ENCODE measurements at regions not wholly inside any gene's neighbourhood (a gene's known extent, or its start where the extent isn't known, plus 50 kb on each side); places are given as distances from the start of the nearest gene placed in this dataset.

DNA sequence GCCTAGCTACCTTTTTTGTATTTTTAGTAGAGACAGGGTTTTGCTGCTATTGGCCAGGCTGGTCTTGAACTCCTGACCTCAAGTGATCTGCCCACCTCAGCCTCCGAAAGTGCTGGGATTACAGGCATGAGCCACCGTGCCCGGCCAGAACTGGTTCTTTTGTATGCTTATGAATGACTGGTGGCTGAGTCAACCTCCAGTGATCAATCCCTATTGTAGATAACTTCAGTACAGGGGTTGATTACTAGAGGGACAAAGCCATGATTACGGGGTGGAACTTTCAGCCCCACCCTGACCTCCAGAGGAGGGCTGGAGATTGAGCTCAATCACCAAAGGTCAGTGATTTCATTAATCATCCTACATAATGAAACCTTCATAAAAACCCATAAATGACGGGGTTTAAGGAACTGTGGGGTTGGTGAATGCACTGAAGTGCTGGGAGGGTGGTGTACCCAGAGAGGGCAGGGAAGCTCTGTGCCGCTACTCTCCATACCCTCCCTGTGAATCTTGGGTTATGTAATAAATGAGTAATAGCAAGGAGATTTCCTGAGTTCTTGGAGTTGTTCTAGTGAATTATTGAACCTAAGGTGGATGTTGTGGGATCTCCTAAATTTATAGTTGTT, 281.8 kb upstream of the CXCR4 start:
- no peak for DNase-seq

DNA sequence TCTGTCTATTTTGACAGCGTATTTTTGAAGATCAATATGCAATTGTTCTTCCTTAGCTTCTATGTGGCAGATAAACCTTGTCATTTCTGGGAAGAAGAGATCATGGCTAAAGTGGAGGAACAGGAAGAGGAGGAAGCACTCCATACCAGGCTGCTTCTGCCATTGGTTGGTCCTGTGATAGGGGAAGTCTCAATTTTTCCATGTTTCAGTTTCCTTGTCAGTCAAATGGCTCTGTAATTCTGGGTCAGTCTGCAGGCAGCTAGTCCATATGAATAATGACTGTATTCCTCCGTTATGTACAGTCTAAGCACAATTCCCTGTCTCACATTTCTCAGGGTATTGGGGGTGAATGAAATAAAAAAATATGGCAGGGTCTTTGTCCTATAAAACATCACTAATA, 277.6 kb upstream of the CXCR4 start:
- no peak for DNase-seq

DNA sequence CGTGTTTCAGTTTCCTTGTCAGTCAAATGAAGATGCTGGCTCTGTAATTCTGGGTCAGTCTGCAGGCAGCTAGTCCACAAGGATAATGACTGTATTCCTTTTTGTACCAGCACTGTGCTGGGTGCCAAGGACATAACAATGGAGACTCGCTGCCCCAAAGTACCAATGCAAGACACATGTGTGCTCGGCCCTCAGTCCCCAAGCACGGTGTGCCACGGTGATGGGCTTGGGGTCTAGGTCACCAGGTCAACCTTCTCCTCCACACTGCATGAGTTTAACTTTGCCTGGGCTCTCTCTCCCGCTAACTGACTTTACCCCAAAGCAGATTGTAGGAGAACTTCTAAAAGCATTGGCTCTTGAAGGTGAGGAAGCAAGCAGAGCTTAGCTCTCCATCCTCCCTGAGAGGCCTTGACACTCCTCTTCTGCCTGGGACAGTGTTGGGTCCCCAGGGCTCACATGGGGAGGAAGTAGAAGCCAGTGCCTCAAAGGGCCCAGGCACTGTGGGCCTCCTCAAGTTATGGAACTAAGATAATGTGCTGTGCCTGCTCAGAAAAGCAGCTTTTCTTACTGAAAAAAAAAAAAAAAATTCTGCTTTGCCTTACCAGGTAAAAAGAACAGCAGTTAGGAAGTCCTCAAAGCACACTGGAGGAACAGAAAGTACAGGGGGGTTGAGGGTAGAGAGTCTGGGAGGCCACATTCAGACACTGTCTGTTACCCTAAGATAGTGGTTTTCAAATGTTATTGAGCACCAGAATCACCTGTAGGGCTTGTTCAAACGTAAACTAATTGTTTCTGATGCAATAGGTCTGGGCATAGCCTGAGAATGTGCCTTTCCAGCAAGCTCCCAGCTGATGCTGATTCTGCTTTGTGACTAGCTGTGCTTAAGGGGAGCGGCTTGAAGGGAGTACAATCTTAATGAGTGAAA, 276.4 kb upstream of the CXCR4 start:
- DNase-seq, result no peak

DNA sequence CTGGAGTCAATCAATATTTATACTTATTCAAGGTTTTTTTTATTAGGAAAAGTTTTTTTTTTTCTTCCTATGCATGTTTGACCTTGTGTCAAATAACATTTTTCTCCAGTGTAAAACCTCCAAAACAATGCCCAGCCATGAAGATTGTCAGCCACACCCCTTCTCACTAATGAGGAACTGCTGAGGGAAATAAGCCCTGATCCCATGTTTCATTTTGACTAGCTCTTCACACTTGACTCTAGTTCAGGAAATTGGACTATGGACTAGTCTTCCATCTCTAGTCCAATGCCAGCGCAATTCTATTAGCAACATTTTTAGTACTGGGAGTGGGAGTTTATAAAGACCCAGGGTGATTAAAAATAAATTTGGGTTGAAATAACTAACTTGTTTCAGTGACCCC, 275.6 kb upstream of the CXCR4 start:
- no peak for DNase-seq

DNA sequence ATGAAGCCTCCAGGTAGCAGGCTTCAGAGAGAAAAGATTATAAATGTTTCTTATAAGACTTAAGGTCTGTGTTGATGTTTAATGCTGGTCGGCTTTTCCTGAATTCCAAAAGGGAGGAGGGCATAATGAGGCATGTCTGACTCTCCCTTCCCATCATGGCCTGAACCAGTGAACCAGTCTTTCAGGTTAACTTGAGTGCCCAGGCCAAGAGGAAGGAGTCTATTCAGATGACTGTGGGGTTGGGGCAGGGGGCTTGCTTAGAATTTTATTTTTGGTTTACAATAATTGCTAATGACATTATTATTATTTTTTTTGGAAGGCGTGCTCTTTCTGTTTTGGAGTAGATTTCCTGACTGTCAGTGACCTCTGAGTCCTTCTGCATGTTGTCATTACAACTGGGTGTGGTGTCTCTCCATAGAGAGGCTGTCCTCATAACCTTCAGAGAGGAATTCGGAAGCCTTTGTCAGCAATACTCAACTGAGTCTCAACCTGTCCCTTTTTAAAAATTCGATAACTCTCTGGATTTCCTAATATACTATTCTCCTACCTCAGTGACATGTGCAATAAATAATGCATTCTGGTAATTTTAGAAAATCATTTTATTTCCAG, 275.1 kb upstream of the CXCR4 start:
- DNase-seq, result no peak

DNA sequence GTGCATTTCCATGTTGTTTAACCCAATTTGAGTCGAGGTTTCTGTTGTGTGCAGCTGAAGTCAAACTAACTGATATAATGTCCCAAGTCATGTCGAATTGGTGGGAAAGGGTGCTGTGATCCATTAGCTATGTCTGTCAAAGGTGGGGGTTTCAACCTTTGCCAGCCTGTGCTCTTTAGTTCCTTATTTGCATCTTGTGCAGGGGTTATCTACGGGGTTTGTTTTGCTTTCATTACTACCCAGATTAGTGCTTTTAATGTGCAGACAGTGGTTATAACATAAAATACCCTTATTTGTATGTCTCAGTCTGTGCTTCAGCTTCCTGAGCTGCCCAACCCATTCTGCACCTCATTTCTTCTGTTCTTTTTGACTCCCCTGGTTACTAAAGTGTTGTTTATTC, 271.9 kb upstream of the CXCR4 start:
- no peak for DNase-seq

DNA sequence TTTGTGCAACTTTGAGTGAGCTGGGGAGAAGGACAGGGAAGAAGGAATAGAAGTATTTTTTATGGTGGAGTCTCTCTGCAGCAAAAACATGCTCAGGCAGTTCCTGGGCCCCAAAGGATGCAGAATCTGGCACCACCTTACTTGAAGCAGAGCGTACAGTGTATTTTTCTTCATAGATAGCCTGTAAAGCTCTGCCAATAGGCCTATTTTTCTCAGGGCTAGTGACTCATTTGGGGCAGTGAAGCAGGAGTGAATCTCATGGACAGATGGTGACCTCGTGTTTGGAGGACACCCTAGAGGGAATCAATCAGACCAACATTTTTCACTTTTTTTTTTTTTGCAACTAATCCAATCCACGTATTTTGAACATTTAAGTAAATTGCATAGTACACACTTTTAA, 268.1 kb upstream of the CXCR4 start:
- no peak for DNase-seq

DNA sequence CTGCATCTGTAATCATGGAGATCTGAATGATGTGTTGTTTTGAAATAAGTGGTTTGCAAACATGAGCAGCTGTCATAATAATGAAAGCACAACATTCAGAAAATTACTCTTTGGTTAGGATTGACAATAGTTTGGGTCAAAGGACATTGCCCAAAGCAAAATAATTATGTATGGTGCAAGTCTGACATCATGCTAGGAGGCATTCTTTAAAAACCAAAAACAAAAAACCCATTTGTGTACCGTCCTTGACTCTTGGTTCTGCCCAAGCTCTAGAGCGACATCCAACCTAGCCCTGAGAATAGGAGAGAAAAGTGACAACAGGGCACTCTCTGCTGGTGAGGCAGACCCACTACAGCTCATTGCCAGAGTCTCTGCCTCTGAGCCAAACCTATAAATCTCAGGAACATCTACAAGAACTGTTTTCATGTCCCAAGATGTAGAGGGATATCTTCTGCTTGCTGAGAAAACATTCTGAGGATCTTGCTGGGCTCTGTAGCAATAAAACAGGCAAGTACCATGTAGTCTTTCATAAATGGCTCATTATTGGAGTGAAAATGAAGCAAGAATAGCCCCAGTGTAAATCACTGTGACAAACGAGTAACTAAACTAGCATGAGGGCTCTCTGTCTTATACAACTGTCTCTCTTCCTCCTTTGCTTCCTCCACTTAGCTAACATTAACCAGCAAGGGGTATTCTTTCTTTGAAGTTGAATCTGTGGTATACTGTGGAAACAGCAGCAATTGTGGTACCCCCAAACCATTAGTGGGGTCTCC, 266.8 kb upstream of the CXCR4 start:
- peak; percentile 57 for DNase-seq

DNA sequence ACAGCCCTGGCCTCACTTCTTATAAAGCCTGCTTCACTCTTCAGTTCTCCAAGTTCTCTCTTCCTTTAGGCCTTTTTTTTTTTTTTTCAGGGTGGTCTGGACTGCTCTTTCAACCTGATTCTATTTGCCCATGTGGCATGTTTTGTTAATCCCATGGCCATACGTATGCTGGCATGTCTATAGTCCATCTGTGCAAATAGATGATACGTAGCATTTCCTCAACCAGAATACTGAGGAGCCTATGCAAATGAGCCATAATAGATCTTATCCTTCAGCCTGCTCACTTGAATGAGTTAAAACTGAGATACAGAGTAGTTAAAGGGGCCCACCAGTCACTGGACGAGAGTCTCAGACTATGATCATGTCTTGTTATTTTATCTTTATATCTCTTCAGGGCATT, 265.2 kb upstream of the CXCR4 start:
- no peak for DNase-seq

DNA sequence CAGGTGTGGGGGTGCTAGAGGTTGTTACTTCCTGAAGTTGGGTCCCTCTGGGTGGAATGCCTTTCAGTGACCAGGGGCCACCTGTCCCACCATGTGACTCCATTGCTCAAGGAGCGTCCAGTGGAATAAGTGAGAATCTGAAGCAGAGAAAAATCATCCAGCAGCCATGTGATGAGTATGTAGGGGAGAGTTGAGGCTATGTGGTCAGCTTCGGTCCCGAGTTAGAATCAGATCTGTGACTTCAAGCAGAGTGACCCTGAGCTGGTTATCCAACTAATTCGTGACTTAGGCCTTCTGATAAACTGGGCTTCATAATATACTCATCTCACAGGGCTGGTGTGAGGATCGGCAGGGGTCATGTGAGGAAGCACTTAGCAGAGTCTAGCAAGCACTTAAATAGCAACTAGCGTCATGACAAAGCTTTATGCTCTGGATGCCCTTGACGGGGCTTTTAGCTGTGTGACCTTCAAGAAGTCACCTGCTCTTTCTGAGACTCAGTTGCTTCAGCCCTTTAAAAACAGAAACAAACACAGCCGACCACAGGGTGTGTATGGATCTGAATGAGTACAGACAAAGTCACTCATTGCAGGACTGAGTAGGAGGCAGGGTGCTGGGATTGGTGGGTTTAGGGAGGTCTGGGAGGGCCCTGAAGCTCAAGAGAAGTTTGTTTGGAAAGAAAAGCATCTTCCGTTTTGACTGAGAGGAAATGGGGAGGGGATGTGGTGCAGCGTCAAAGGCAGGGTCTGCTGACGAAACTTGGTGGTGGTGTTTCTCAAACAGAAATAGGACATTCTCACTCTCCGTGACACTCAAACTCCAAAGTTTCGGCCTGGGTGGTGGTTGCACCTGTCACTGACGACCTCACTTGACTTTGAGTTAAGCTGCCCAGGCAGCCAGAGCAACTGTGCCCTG, 264.0 kb upstream of the CXCR4 start:
- no peak for DNase-seq

DNA sequence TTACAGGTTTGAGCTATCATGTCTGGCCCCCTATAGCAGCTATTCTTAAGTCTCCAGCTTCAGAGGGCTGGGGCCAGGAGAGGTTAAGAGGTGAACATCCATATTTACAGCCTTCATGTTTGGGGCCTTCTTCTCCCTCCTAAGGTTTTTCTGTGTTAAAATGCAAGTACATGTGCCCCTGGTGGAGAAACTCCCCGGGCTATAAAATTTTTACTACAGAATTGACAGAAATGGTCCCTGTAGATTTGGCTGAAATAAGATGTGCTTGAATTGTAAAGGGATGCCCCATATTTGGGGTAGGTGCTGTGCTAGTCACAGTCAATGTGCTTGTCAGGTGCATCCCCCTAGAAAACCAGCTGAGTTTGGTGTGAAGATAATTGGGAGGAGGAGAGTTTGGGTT, 263.3 kb upstream of the CXCR4 start:
- no peak for DNase-seq

DNA sequence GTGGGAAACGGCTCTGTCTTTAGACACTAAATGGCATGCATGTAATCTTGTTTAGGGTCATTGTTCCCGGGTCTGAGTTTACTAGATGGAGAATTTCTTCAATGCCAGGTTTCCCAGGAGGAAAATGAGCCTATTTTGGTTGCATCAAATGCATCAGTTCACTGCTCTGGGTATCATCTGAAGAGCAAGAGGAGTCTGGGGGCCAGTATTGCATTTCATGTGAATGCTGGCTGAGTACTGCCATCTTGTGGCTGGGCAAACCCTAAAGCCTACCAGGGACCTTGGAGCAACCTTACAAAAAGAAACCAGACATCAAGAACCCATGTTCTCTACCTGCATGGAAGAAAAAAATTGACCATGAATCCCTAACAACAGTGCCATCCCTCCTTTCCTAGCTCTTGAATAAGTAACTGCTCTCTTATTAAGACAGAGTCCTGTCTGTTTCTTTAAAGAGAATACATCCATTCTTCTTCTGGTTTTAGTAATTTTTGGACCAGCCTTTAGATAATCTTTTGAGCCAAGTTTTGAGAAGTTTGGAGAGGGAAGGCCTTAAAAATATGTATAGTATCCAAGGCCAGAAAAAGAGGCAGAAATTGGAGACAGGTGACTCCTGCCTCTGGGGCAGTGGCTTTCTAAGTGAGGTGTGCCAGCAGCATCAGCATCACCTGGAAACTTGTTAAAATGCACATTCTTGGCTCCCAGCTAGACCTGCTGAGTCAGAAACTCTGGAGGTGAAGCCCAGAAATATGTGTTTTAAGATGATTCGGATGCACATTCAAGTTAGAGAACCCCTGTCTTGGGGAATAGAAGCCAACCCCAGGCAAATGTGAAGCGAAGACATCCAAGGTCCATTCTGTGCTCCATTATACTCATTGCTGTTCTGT, 261.0 kb upstream of the CXCR4 start:
- DNase-seq, result peak; percentile 64

DNA sequence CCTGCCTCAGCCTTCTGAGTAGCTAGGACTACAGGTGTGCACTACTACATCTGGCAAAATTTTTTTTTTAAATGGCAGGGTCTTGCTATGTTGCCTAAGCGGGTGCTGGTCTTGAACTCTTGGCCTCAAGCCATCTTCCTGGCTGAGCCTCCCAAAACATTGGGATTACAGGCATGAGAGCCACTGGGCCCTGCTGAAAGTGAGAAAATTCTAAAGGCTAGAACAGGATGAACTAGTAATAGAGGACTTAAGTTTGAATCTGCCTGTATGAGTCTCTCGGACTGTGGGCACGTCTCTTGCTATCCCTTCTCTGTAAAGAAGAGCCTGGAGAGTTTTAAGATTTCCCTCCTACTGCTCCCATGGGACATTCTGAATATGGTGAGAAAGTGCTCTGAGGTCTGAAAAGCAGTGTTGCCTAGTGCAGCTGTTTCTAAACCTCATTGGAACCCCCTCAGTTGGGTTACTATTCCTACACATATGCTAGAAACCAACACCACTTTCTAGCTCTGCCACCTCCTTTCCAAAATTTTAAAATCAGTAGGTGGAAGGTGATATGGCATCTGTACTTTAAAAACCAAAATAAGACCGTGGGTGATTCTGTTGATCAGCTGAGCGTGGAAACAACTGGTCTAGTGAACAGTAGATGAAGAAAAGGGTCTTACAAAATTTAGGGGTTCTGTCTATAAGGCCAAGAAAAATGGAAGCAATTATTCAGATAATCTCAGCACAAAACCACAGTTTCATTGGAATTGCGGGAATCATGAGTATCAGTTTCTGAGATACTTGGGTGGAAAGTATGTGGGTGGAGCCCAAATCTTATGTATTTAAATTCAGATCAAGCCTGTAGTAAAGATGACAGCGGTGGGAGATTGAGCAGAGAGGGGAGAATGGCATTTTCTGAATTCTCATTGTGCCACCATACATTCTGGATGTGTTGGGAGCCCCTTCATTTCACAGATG, 259.8 kb upstream of the CXCR4 start:
- no peak for DNase-seq

DNA sequence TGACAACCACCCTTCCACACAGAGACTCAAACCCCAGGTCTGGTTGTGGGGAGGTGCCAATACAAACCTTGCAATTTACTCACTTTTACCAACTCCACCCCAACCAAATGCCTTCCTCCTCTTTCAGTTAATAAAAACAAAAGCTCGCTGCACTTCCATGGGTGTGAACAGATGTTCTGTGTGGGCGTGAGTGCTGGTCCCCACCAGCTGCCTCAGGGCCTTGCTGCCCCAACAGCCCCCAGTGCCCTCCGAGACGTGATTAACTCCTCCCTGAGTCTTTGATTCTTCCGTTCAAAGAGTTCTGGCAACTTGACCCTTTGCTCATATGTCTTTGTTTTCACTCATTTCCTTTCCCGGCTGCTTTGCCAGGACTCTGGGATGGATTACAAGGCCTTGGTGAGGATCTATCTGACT, 258.9 kb upstream of the CXCR4 start:
- no peak for DNase-seq

DNA sequence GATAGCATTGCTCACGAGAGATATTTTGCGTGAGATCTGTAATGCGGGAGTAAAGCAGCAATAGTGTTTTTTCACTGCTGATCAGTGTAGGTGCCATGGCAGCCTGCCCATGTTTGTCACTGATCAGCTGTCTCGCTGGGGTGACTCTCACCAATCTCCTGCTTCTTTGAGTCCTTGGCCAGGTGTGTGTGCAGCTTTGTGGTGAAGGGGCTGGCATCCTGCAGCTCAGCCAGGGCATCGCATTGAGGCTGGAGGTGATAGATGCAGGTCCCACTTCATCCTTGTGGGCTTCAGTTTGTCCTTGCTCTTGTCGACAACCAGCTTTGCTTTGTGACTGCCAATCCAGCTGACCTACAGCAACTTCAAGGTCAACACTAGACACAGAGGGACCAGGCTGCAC, 258.3 kb upstream of the CXCR4 start:
- no peak for DNase-seq

DNA sequence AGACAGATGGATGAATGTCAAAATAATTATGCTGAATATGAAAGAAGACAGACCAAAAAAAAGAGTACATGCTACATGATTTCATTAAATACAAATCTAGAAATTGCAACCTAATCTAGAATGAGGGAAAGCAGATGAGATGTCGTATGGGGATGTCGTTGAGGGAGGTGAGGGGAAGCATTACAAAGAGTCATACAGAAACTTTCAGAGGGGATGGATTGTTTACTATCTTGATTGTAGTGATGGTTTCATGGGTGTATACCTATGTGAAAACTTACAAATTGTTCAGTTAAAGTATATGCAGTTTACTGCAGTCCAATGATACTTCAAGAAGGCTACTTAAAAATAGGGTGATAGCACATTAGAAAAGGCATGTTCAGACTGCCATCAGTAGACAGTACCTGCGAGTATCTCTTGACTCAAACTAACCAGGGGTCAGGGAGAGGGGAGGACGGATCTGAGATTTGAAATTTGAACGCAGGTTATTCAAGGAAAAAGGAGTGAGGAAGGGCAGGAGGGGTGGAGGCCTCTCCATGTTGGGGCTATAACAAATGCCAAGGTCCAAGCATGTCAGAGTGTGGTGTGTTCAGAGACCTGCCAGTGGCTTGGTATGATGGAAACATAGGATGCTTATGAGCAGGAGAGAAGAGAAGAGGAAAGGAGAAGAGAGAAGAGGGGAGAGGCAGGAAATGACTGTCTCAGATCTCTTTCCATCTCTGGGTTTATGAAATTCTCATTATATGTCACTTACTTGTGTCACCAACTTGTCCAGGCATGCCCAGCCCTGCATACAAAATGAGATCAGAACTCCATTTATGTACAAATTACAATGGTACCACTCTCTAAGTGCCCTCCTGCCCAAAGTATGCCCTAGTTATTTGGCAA, 257.3 kb upstream of the CXCR4 start:
- DNase-seq, result peak; percentile 24

DNA sequence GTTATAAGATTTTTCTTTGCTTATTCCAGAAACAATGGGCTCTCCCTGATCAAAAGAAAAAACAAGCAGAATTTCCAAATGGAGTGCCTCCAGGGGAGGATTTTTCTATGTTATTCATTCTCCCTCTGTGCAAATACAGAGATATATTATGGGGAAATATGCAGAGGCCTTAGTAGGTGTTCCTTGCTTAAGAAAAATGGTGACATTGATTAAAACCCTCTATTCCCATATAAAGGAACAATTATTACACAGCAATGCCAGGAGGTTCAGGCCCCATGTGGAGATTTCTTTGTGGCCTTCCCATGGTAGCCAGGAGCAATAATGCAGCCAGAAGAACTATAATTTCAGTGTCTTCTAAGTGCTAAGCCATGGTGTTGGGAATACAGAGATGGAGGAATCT, 255.9 kb upstream of the CXCR4 start:
- no peak for DNase-seq

DNA sequence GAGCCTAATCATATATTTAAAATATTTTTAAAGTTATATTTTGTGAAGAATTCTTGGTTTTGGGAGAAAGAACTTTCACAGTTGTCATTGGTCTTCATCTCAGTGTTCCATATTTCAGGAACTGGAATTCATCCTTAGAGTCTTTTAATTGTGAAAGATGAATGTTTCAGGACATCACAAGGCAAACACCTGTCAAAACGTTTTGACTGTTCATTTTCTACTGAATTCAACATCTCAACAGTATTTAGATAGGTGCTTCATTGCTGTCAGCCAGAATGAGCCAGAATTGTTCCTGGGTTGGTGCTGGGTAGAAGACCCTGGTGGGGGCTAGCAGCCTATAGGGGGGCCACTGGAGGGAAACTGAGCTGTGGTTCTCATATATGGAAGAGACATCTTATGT, 255.1 kb upstream of the CXCR4 start:
- no peak for DNase-seq

DNA sequence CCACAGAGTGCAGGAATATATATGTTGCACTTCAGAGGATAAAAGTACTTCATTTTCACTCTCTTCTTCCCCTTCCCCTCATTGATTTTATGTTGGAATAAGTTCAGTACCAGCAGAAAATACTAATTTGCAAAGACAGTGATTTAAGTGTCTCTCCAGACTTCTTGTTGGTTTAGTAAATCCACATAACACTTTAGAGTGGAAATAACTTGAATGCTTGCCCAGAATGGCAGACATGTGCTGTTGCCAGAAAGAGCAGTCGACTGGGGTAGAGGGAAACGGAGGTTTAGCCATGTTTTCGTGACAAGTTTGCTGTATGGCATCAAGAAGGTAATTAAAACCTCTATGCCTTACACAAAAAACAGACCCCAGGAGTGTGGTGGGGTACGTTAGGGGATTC, 246.0 kb upstream of the CXCR4 start:
- peak; percentile 41 for DNase-seq

Data from NCI-H1105 treated with DMSO at 0.1 percent for 48 hours (cell line).